Smooth muscle cell (in vitro differentiated cells): ENCODE measurements at regions not wholly inside any gene's neighbourhood (a gene's known extent, or its start where the extent isn't known, plus 50 kb on each side); places are given as distances from the start of the nearest gene placed in this dataset.
A peak's percentile ranks its signal among the peaks of the same experiment; 100 is the strongest.
"Not testable (repeated sequence)": the region's sequence is repeated elsewhere in the genome, so short reads cannot be mapped to it uniquely, and the experiment has no call there.

Source experiments
- DNase-seq: peaks from one replicate; lab custom pipeline; 2025; ENCODE audit not compliant: unreplicated experiment; lab: John Stamatoyannopoulos, UW
- H2AFZ ChIP-seq: fragments of 200-600 bp; sonication (generic); 2 replicates; pipeline ENCODE4 v1.6.0; 2016; ENCODE audit warnings: antibody characterized with exemption, low read depth, mild to moderate bottlenecking
- H3F3A ChIP-seq: fragments of 200-600 bp; sonication (generic); 2 replicates; pipeline ENCODE4 v1.6.0; 2017; ENCODE audit warnings: antibody characterized with exemption, low read depth
- H3K27ac ChIP-seq: fragments of 200-600 bp; sonication (generic); 2 replicates; pipeline ENCODE4 v1.5.1; 2016; ENCODE audit warnings: low read depth, mild to moderate bottlenecking
- H3K27me3 ChIP-seq: fragments of 200-600 bp; sonication (generic); 2 replicates; pipeline ENCODE4 v1.6.1; 2016; ENCODE audit warnings: low read depth, mild to moderate bottlenecking
- H3K36me3 ChIP-seq: fragments of 200-600 bp; sonication (generic); 2 replicates; pipeline ENCODE4 v1.5.1; 2016; ENCODE audit warnings: low read depth
- H3K4me1 ChIP-seq: fragments of 200-600 bp; sonication (generic); 2 replicates; pipeline ENCODE4 v1.5.1; 2016; ENCODE audit warnings: low read depth
- H3K4me2 ChIP-seq: fragments of 200-600 bp; sonication (generic); 2 replicates; pipeline ENCODE4 v1.6.0; 2016; ENCODE audit warnings: mild to moderate bottlenecking
- H3K4me3 ChIP-seq: fragments of 200-600 bp; sonication (generic); 2 replicates; pipeline ENCODE4 v1.5.1; 2016; ENCODE audit warnings: mild to moderate bottlenecking
- H3K79me2 ChIP-seq: fragments of 200-600 bp; sonication (generic); 2 replicates; pipeline ENCODE4 v1.6.0; 2016; ENCODE audit warnings: low read depth, mild to moderate bottlenecking
- H3K9ac ChIP-seq: fragments of 200-600 bp; sonication (generic); 2 replicates; pipeline ENCODE4 v1.6.0; 2016; ENCODE audit warnings: low read depth
- H3K9me3 ChIP-seq: fragments of 200-600 bp; sonication (generic); replicated peaks from 2 replicates; pipeline ENCODE4 v1.5.1; 2016; ENCODE audit warnings: low read depth
- H4K20me1 ChIP-seq: fragments of 200-600 bp; sonication (generic); 2 replicates; pipeline ENCODE4 v1.6.0; 2016; ENCODE audit warnings: low read depth
- WGBS: methylation state at CpG from one replicate; pipeline ENCODE4 v1.1.7; 2016; ENCODE audit warnings: low lambda C conversion rate; 5-methylcytosine and 5-hydroxymethylcytosine counted together
- TF ChIP-seq, protein P1 (sequence below): fragments of 200-600 bp; sonication (generic); IDR thresholded peaks from 2 replicates; pipeline ENCODE4 v1.5.1; 2017; ENCODE audit warnings: borderline replicate concordance, mild to moderate bottlenecking, antibody characterized with exemption; ENCODE audit not compliant: insufficient read depth, poor library complexity, severe bottlenecking

DNA sequence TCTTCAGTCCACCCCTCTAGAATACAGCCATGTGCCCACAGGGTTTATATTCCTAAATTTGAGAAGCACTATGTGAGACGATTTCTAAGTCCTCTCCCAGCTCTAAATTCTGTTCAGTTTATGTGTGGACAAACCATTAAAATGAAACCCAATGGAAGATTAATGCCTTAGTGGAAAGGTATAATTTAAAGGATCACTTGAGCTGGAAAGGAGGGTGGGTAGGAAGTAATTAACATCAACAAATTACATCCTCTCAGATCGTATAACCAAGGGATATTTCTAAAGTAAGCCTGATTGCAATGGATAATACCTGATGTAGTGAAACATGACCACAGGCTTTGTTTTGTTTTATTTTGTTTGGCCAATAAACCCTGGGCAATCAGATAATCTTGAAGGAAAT lies 511.0 kb upstream of the COBL start:
- Histone ChIP-seq H4K20me1 (no peaks in the 10 kb centered on the region), H3K79me2 (no peaks in the 10 kb centered on the region), H2AFZ (no peak overlapping the region), H3K9me3 (peaks cover 6% of the 10 kb centered on the region), H3K27me3 (no peaks in the 10 kb centered on the region), H3K4me1 (no peaks in the 10 kb centered on the region), H3K4me2 (no peak overlapping the region), H3F3A (no peaks in the 10 kb centered on the region), H3K36me3 (no peaks in the 10 kb centered on the region), H3K27ac (no peak overlapping the region), H3K9ac (no peak overlapping the region), H3K4me3 (no peak overlapping the region)
- no peak for DNase-seq
- TF ChIP-seq, protein P1, sequence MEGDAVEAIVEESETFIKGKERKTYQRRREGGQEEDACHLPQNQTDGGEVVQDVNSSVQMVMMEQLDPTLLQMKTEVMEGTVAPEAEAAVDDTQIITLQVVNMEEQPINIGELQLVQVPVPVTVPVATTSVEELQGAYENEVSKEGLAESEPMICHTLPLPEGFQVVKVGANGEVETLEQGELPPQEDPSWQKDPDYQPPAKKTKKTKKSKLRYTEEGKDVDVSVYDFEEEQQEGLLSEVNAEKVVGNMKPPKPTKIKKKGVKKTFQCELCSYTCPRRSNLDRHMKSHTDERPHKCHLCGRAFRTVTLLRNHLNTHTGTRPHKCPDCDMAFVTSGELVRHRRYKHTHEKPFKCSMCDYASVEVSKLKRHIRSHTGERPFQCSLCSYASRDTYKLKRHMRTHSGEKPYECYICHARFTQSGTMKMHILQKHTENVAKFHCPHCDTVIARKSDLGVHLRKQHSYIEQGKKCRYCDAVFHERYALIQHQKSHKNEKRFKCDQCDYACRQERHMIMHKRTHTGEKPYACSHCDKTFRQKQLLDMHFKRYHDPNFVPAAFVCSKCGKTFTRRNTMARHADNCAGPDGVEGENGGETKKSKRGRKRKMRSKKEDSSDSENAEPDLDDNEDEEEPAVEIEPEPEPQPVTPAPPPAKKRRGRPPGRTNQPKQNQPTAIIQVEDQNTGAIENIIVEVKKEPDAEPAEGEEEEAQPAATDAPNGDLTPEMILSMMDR, result no peak
- 75% methylated on average over 2 of the region's 2 CpGs for WGBS

DNA sequence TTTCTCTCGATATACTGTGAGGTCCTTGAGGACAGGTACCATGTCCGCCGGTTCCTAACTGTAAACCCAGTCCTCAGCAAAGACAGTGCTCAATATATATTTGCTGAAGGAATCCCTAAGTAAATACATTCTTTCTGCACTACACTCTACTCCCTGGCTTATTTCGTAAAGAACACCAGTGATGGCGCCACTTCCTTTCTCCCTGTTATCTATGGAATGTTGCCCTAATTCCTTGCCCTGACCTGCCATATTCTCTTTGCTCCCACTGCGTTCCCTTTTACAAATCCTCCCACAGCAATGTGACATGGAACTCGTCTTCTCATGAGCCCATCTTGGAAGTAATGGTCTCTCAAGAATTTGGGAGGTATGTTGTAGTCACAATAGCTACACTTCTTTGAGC lies 507.4 kb upstream of the COBL start:
- H2AFZ ChIP-seq, result no peak overlapping the region
- H3F3A ChIP-seq, result no peaks in the 10 kb centered on the region
- WGBS, result 90% methylated on average over 7 of the region's 7 CpGs
- H3K36me3 ChIP-seq, result no peaks in the 10 kb centered on the region
- no peaks in the 10 kb centered on the region for H4K20me1 ChIP-seq
- H3K27ac ChIP-seq, result no peak overlapping the region
- H3K27me3 ChIP-seq, result no peaks in the 10 kb centered on the region
- H3K79me2 ChIP-seq, result no peaks in the 10 kb centered on the region
- TF ChIP-seq, protein P1, result no peak
- H3K4me1 ChIP-seq, result no peaks in the 10 kb centered on the region
- no peaks in the 10 kb centered on the region for H3K9me3 ChIP-seq
- H3K9ac ChIP-seq, result no peak overlapping the region
- no peak for DNase-seq
- H3K4me2 ChIP-seq, result no peak overlapping the region
- no peak overlapping the region for H3K4me3 ChIP-seq

DNA sequence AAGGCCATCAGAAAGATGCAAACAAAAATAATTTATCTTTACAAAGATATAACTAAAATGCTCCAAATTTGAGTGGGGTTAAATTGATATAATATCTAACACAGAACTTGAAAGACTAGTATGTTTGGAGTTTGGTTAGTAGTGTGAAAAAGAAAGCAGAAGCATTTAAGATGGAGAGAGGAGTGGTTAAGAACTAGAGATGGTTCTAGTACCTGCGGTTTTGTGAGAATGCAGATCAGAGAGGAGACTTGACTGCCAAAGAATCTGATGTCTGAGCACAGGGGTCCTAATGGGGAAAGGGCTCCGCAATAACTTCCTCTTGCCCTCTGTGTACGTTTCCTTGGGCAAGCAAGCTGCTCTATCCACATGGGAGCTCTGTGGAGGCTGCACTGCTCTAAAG lies 506.8 kb upstream of the COBL start:
- Histone ChIP-seq H3K79me2 (no peaks in the 10 kb centered on the region), H3K9me3 (no peaks in the 10 kb centered on the region), H4K20me1 (no peaks in the 10 kb centered on the region), H3K4me2 (no peak overlapping the region), H3K27ac (no peak overlapping the region), H3K4me3 (no peak overlapping the region), H3K27me3 (no peaks in the 10 kb centered on the region), H2AFZ (no peak overlapping the region), H3K9ac (no peak overlapping the region), H3K4me1 (no peaks in the 10 kb centered on the region), H3K36me3 (no peaks in the 10 kb centered on the region), H3F3A (peaks cover under 1% of the 10 kb centered on the region)
- WGBS, result 91% methylated on average over 3 of the region's 3 CpGs
- TF ChIP-seq, protein P1, result no peak
- DNase-seq, result no peak

DNA sequence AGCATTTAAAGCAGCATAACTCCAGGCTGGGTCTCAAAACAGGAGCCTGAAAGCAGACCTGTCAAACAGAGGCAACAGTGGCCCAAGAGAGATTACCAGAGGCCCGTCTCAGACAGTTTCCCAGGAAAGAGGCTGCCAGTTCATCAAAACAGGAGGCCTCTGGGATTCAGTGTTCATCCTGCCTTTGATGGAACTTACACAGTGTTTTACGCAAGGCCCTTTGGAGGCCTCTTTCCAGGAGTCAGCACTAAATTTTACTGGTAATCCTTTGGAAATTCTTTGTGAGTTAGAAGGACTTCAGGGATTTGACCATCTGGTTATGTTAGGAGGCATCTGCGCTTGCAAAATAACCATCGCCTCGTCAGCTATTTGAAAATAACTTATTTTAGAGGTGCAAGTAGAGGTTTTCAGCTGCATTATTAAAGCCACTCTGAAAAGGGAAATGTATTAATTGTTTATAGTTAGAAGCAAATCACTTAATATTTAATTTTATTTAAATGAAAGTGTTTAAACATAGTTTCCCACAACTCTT lies 501.2 kb upstream of the COBL start:
- H3K27me3 ChIP-seq, result no peaks in the 10 kb centered on the region
- H3F3A ChIP-seq, result peaks cover 4% of the 10 kb centered on the region
- WGBS, result 24% methylated on average over 5 of the region's 5 CpGs
- H3K79me2 ChIP-seq, result no peaks in the 10 kb centered on the region
- no peaks in the 10 kb centered on the region for H3K9me3 ChIP-seq
- H3K36me3 ChIP-seq, result no peaks in the 10 kb centered on the region
- peak overlapping the region; percentile 59 for H3K27ac ChIP-seq
- DNase-seq, result no peak
- H3K9ac ChIP-seq, result no peak overlapping the region
- H2AFZ ChIP-seq, result peak overlapping the region; percentile 66
- H3K4me2 ChIP-seq, result peak overlapping the region; percentile 42
- H3K4me1 ChIP-seq, result peaks cover 5% of the 10 kb centered on the region
- no peak overlapping the region for H3K4me3 ChIP-seq
- H4K20me1 ChIP-seq, result no peaks in the 10 kb centered on the region
- TF ChIP-seq, protein P1, result no peak

DNA sequence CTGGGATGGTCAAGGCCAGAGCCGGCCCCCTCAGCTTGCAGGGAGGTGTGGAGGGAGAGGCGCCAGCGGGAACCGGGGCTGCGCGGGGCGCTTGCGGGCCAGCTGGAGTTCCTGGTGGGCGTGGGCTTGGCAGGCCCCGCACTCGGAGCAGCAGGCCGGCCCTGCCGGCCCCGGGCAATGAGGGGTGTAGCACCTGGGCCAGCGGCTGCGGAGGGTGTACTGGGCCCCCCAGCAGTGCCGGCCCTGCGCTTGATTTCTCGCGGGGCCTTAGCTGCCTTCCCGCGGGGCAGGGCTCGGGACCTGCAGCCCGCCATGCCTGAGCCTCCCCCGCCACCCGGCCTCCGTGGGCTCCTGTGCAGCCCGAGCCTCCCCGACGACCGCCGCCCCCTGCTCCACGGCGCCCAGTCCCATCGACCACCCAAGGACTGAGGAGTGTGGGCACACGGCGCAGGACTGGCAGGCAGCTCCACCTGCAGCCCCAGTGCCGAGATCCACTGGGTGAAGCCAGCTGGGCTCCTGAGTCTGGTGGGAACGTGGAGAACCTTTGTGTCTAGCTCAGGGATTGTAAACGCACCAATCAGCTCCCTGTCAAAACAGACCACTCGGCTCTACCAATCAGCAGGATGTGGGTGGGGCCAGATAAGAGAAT lies 489.3 kb upstream of the COBL start:
- not testable (repeated sequence) for H3K27ac ChIP-seq, H3K36me3 ChIP-seq, H3K27me3 ChIP-seq, H3K79me2 ChIP-seq, DNase-seq, H3K9ac ChIP-seq, H3K9me3 ChIP-seq, H3F3A ChIP-seq, H3K4me2 ChIP-seq, H4K20me1 ChIP-seq, H3K4me1 ChIP-seq, H3K4me3 ChIP-seq, H2AFZ ChIP-seq
- WGBS, result 97% methylated on average over 35 of the region's 41 CpGs
